ENCODE measurements at regions not wholly inside any gene's neighbourhood (a gene's known extent, or its start where the extent isn't known, plus 50 kb on each side); places are given as distances from the start of the nearest gene placed in this dataset.

- DNase-seq (ENCODE audit: low read depth): no peak
Observed at GRCh38 chr11:62073061-62073460, 50.8 kb upstream of the INCENP start.

- no peak for DNase-seq (ENCODE audit: low read depth)
Observed at GRCh38 chr11:62071408-62071807, 52.4 kb upstream of the INCENP start.

GRCh38 chr11:62069986-62070919, 53.6 kb upstream of the INCENP start:
- DNase-seq (ENCODE audit: low read depth): no peak

GRCh38 chr11:62069374-62069773, 54.4 kb upstream of the INCENP start:
- DNase-seq (ENCODE audit: low read depth): no peak

GRCh38 chr11:62068730-62069129, 55.1 kb upstream of the INCENP start:
- no peak for DNase-seq (ENCODE audit: low read depth)

GRCh38 chr11:62067741-62068140, 56.1 kb upstream of the INCENP start:
- no peak for DNase-seq (ENCODE audit: low read depth)

GRCh38 chr11:62064221-62064620, 59.6 kb upstream of the INCENP start:
- DNase-seq (ENCODE audit: low read depth): no peak

- no peak for DNase-seq (ENCODE audit: low read depth)
Observed at GRCh38 chr11:62062223-62062861, 61.5 kb upstream of the INCENP start.

- no peak for DNase-seq (ENCODE audit: low read depth)
Observed at GRCh38 chr11:62061356-62062222, 62.2 kb upstream of the INCENP start.

- DNase-seq (ENCODE audit: low read depth): no peak
Observed at GRCh38 chr11:62057069-62057468, 66.7 kb upstream of the INCENP start.

GRCh38 chr11:62055970-62056369, 67.8 kb upstream of the INCENP start:
- no peak for DNase-seq (ENCODE audit: low read depth)

GRCh38 chr11:62054484-62055121, 69.2 kb upstream of the INCENP start:
- DNase-seq (ENCODE audit: low read depth): peak; percentile 7

GRCh38 chr11:62054081-62054480, 69.7 kb upstream of the INCENP start:
- no peak for DNase-seq (ENCODE audit: low read depth)

GRCh38 chr11:62050716-62051115, 73.1 kb upstream of the INCENP start:
- DNase-seq (ENCODE audit: low read depth): no peak

GRCh38 chr11:62048100-62048499, 75.7 kb upstream of the INCENP start:
- no peak for DNase-seq (ENCODE audit: low read depth)

GRCh38 chr11:62046568-62047100, 77.2 kb upstream of the INCENP start:
- DNase-seq (ENCODE audit: low read depth): no peak

- no peak for DNase-seq (ENCODE audit: low read depth)
Observed at GRCh38 chr11:62044639-62045121, 77.2 kb upstream of the FTH1 start.

GRCh38 chr11:62035293-62035692, 67.9 kb upstream of the FTH1 start:
- DNase-seq (ENCODE audit: low read depth): no peak

- no peak for DNase-seq (ENCODE audit: low read depth)
Observed at GRCh38 chr11:62034036-62034338, 66.6 kb upstream of the FTH1 start.

GRCh38 chr11:62033191-62034035, 66.0 kb upstream of the FTH1 start:
- no peak for DNase-seq (ENCODE audit: low read depth)

All from GM04503 (cell line).